OCI-LY7 (cell line): ENCODE measurements at regions not wholly inside any gene's neighbourhood (a gene's known extent, or its start where the extent isn't known, plus 50 kb on each side); places are given as distances from the start of the nearest gene placed in this dataset.

Source experiments
- EZH2phosphoT487 ChIP-seq: fragments of 200-600 bp; sonication (generic); IDR thresholded peaks from 2 replicates; pipeline ENCODE4 v1.6.1; 2018; ENCODE audit warnings: low read depth, borderline replicate concordance, mild to moderate bottlenecking, mixed run types, antibody characterized with exemption, low read length, moderate library complexity, mixed read lengths
- TF ChIP-seq, protein P1 (sequence below): fragments of 200-600 bp; sonication (generic); conservative IDR thresholded peaks from 2 replicates; pipeline ENCODE4 v1.5.1; 2014; ENCODE audit warnings: mild to moderate bottlenecking, antibody characterized with exemption, low read length, moderate library complexity, mixed read lengths

DNA sequence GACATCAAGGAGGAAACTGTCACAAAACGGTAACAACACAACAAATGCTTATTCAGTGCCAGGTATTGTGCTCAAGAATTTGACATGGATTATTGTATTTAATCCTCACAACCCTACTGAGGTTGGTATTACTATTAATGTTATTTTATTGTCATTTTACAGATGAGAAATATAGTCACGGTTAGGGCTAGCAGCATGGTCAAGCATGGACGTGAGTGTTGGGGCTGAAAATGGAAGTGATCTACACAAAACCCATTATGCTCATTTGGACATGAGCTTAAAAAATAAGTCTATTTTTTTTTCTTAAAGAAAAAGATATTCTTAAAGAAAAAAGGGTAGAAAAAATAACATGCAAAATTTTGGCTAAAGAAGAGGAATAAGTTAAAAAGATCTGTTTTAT, 141.3 kb upstream of the SOX2 start:
- TF ChIP-seq, protein P1, sequence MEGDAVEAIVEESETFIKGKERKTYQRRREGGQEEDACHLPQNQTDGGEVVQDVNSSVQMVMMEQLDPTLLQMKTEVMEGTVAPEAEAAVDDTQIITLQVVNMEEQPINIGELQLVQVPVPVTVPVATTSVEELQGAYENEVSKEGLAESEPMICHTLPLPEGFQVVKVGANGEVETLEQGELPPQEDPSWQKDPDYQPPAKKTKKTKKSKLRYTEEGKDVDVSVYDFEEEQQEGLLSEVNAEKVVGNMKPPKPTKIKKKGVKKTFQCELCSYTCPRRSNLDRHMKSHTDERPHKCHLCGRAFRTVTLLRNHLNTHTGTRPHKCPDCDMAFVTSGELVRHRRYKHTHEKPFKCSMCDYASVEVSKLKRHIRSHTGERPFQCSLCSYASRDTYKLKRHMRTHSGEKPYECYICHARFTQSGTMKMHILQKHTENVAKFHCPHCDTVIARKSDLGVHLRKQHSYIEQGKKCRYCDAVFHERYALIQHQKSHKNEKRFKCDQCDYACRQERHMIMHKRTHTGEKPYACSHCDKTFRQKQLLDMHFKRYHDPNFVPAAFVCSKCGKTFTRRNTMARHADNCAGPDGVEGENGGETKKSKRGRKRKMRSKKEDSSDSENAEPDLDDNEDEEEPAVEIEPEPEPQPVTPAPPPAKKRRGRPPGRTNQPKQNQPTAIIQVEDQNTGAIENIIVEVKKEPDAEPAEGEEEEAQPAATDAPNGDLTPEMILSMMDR: no peak
- TF ChIP-seq EZH2phosphoT487: no peak
